H1 (cell line): ENCODE measurements at regions not wholly inside any gene's neighbourhood (a gene's known extent, or its start where the extent isn't known, plus 50 kb on each side); places are given as distances from the start of the nearest gene placed in this dataset.

Experiments
- CTCF ChIA-PET: fragments of 300-600 bp; sonication (Branson Sonifier 250); formaldehyde crosslinking; loops from one replicate; lab custom pipeline; 2021; ENCODE audit not compliant: partially characterized antibody; lab: Charles Lee
- POLR2A ChIA-PET: fragments of 300-600 bp; sonication (Branson Sonifier 250); formaldehyde crosslinking; loops from one replicate; lab custom pipeline; 2021; ENCODE audit warnings: inconsistent platforms; ENCODE audit not compliant: partially characterized antibody; lab: Charles Lee
- DNase-seq, 2 experiments: peaks; one replicate each; pipeline versions ENCODE4 v3.0.0 to v3.0.0-alpha.2; 2010 to 2022; ENCODE audit warnings: low spot score in 2 of 2, low read depth in 1 of 2, mixed read lengths in 1 of 2
- FAIRE-seq: peaks from 2 replicates; lab custom pipeline; 2011; peaks lifted over from hg19 to GRCh38; lab: Jason Lieb, UNC
- H2AFZ ChIP-seq: 2 replicates; pipeline ENCODE4 v1.8.1; 2012; ENCODE audit warnings: low read length, inconsistent platforms
- H2AK5ac ChIP-seq: 2 replicates; pipeline ENCODE4 v1.6.1; 2013; ENCODE audit warnings: low read depth, low read length
- H2BK120ac ChIP-seq: replicated peaks from 2 replicates; pipeline ENCODE3; 2013; ENCODE audit warnings: low read depth, low read length, inconsistent platforms
- H2BK12ac ChIP-seq: 2 replicates; pipeline ENCODE4 v1.6.1; 2013; ENCODE audit warnings: low read depth, low read length
- H2BK15ac ChIP-seq: 2 replicates; pipeline ENCODE4 v1.6.1; 2013; ENCODE audit warnings: low read length
- H2BK20ac ChIP-seq: 2 replicates; pipeline ENCODE4 v1.6.1; 2013; ENCODE audit warnings: low read length
- H2BK5ac ChIP-seq: 2 replicates; pipeline ENCODE4 v1.6.1; 2013; ENCODE audit warnings: low read depth, low read length
- H3K14ac ChIP-seq: 2 replicates; pipeline ENCODE4 v1.6.1; 2013; ENCODE audit warnings: inconsistent platforms; ENCODE audit not compliant: insufficient read length
- H3K18ac ChIP-seq: 2 replicates; pipeline ENCODE4 v1.6.1; 2013; ENCODE audit warnings: low read length; ENCODE audit errors: extremely low read depth
- H3K23ac ChIP-seq: 2 replicates; pipeline ENCODE4 v1.6.1; 2013; ENCODE audit warnings: inconsistent platforms; ENCODE audit not compliant: insufficient read length
- H3K23me2 ChIP-seq: 2 replicates; pipeline ENCODE4 v1.6.1; 2013; ENCODE audit warnings: low read depth, low read length
- H3K27ac ChIP-seq: 2 replicates; pipeline ENCODE4 v1.6.1; 2011; ENCODE audit warnings: low read depth, low read length, inconsistent platforms
- H3K27me3 ChIP-seq, 4 experiments: replicated peaks in 1 of 4; 1 replicate in 1 of 4; 2 replicates in 3 of 4; pipeline versions ENCODE4 v1.6.1 to v1.8.1; 2011 to 2013; ENCODE audit warnings: low read length in 3 of 4, mild to moderate bottlenecking in 3 of 4, inconsistent platforms in 2 of 4, mixed read lengths in 2 of 4, moderate library complexity in 1 of 4; ENCODE audit not compliant: control insufficient read depth in 3 of 4, insufficient read depth in 3 of 4; ENCODE audit errors: extremely low read depth in 1 of 4
- H3K36me3 ChIP-seq, 4 experiments: 2 replicates each; pipeline versions ENCODE4 v1.6.1 to v1.8.1; 2011 to 2013; ENCODE audit warnings: mild to moderate bottlenecking in 4 of 4, low read length in 3 of 4, moderate library complexity in 2 of 4, control low read depth in 1 of 4, inconsistent platforms in 1 of 4; ENCODE audit not compliant: insufficient read depth in 4 of 4, control insufficient read depth in 2 of 4
- H3K4ac ChIP-seq: replicated peaks from 2 replicates; pipeline ENCODE3; 2013; ENCODE audit warnings: low read length, low read depth, mixed read lengths, inconsistent platforms; ENCODE audit not compliant: insufficient read length
- H3K4me1 ChIP-seq, 4 experiments: replicated peaks in 1 of 4; 1 replicate in 1 of 4; 2 replicates in 3 of 4; pipeline versions ENCODE4 v1.6.1 to v1.8.1; 2011 to 2013; ENCODE audit warnings: low read length in 3 of 4, inconsistent platforms in 2 of 4, mixed read lengths in 1 of 4; ENCODE audit not compliant: insufficient read depth in 4 of 4, control insufficient read depth in 3 of 4
- H3K4me2 ChIP-seq, 2 experiments: 2 replicates each; pipeline versions ENCODE4 v1.6.1 to v1.8.1; 2011 to 2013; ENCODE audit warnings: low read depth in 2 of 2, low read length in 2 of 2, control low read depth in 1 of 2, inconsistent platforms in 1 of 2, mild to moderate bottlenecking in 1 of 2; ENCODE audit not compliant: insufficient read depth in 1 of 2
- H3K4me3 ChIP-seq, 4 experiments: fragments of 200-600, 300-600 bp in 1 of 4; sonication (generic), shearing (Covaris generic), sonication (Bioruptor Twin) in 1 of 4; 2 replicates each; pipeline versions ENCODE4 v1.5.1 to v1.8.1; 2011 to 2016; ENCODE audit warnings: low read length in 4 of 4, low read depth in 3 of 4, control low read depth in 2 of 4, inconsistent platforms in 2 of 4, mild to moderate bottlenecking in 2 of 4, mixed read lengths in 1 of 4, moderate library complexity in 1 of 4; ENCODE audit not compliant: insufficient read depth in 2 of 4; ENCODE audit errors: extremely low read depth in 1 of 4
- H3K56ac ChIP-seq: replicated peaks from 2 replicates; pipeline ENCODE3; 2013; ENCODE audit warnings: low read depth, mild to moderate bottlenecking, mixed read lengths, low read length, inconsistent platforms; ENCODE audit not compliant: insufficient read length
- H3K79me1 ChIP-seq: 2 replicates; pipeline ENCODE4 v1.6.1; 2013; ENCODE audit warnings: low read depth, low read length, control low read depth
- H3K79me2 ChIP-seq, 2 experiments: 2 replicates each; pipeline versions ENCODE4 v1.6.1 to v1.8.1; 2012 to 2013; ENCODE audit warnings: low read length in 2 of 2, mild to moderate bottlenecking in 2 of 2, inconsistent platforms in 1 of 2; ENCODE audit not compliant: insufficient read depth in 2 of 2, control insufficient read depth in 1 of 2
- H3K9ac ChIP-seq, 4 experiments: replicated peaks in 1 of 4; 1 replicate in 1 of 4; 2 replicates in 3 of 4; pipeline versions ENCODE4 v1.6.1 to v1.8.1; 2011 to 2013; ENCODE audit warnings: low read depth in 3 of 4, low read length in 3 of 4, control low read depth in 2 of 4, mild to moderate bottlenecking in 2 of 4, moderate library complexity in 2 of 4, inconsistent platforms in 1 of 4; ENCODE audit errors: extremely low read depth in 1 of 4
- H3K9me3 ChIP-seq, 2 experiments: 2 replicates each; pipeline versions ENCODE4 v1.6.1 to v1.8.1; 2012 to 2013; ENCODE audit warnings: mild to moderate bottlenecking in 2 of 2, moderate library complexity in 2 of 2, control low read depth in 1 of 2, inconsistent platforms in 1 of 2, low read depth in 1 of 2, low read length in 1 of 2, mixed read lengths in 1 of 2; ENCODE audit not compliant: insufficient read depth in 2 of 2
- H4K20me1 ChIP-seq, 2 experiments: replicated peaks in 1 of 2; 2 replicates each; pipeline versions ENCODE3 to v1.8.1; 2011 to 2013; ENCODE audit warnings: inconsistent platforms in 2 of 2, low read length in 2 of 2, mild to moderate bottlenecking in 1 of 2; ENCODE audit not compliant: insufficient read depth in 2 of 2, control insufficient read depth in 1 of 2
- H4K5ac ChIP-seq: 2 replicates; pipeline ENCODE4 v1.6.1; 2013; ENCODE audit warnings: low read length, low read depth, mixed read lengths, inconsistent platforms; ENCODE audit not compliant: insufficient read length
- H4K8ac ChIP-seq: 2 replicates; pipeline ENCODE4 v1.8.0; 2013; ENCODE audit warnings: mild to moderate bottlenecking, moderate library complexity, low read length, inconsistent platforms; ENCODE audit not compliant: insufficient read depth; ENCODE audit errors: extremely low read depth
- H4K91ac ChIP-seq: replicated peaks from 2 replicates; pipeline ENCODE3; 2013; ENCODE audit warnings: low read length, mixed read lengths, inconsistent platforms; ENCODE audit not compliant: insufficient read length
- JUND ChIP-seq: IDR thresholded peaks from 2 replicates; pipeline ENCODE4 v1.6.1; 2011; ENCODE audit warnings: mild to moderate bottlenecking, improper control_type of control experiment, low read length
- KDM1A ChIP-seq: fragments of 200-600, 300-600 bp; sonication (generic); IDR thresholded peaks from 2 replicates; pipeline ENCODE4 v1.7.1; 2016; ENCODE audit warnings: mild to moderate bottlenecking, low read length, borderline replicate concordance
- POLR2A ChIP-seq, 2 experiments: IDR thresholded peaks; 1 replicate in 1 of 2; 2 replicates in 1 of 2; pipeline ENCODE4 v1.6.1; 2011; ENCODE audit warnings: low read depth in 2 of 2, low read length in 2 of 2, mild to moderate bottlenecking in 2 of 2; ENCODE audit errors: control extremely low read depth in 1 of 2
- RAD21 ChIP-seq, 2 experiments: IDR thresholded peaks in 1 of 2; conservative IDR thresholded peaks in 1 of 2; 2 replicates each; pipeline ENCODE4 v1.6.1; 2011; ENCODE audit warnings: low read depth in 2 of 2, low read length in 2 of 2, improper control_type of control experiment in 1 of 2, inconsistent platforms in 1 of 2, mild to moderate bottlenecking in 1 of 2, moderate library complexity in 1 of 2
- RNF2 ChIP-seq: fragments of 200-900, 300-1000 bp; sonication (generic); IDR thresholded peaks from 2 replicates; pipeline ENCODE4 v1.7.1; 2016; ENCODE audit warnings: borderline replicate concordance, low read depth, mild to moderate bottlenecking, antibody characterized with exemption, low read length; ENCODE audit not compliant: poor library complexity, severe bottlenecking; ENCODE audit errors: missing control alignments
- RXRA ChIP-seq: IDR thresholded peaks from 2 replicates; pipeline ENCODE4 v1.6.1; 2011; ENCODE audit warnings: low read depth, mild to moderate bottlenecking, low read length, moderate library complexity; ENCODE audit not compliant: insufficient read depth
- SIN3A ChIP-seq, 2 experiments: IDR thresholded peaks in 1 of 2; conservative IDR thresholded peaks in 1 of 2; 2 replicates each; pipeline ENCODE4 v1.6.1; 2011 to 2012; ENCODE audit warnings: low read length in 2 of 2, improper control_type of control experiment in 1 of 2, low read depth in 1 of 2, mild to moderate bottlenecking in 1 of 2
- SP1 ChIP-seq: IDR thresholded peaks from 2 replicates; pipeline ENCODE4 v1.6.1; 2011; ENCODE audit warnings: low read depth, low read length
- SRF ChIP-seq: IDR thresholded peaks from 2 replicates; pipeline ENCODE4 v1.6.1; 2011; ENCODE audit warnings: mild to moderate bottlenecking, low read depth, low read length, moderate library complexity
- TEAD4 ChIP-seq: IDR thresholded peaks from 2 replicates; pipeline ENCODE4 v1.6.1; 2012; ENCODE audit warnings: low read depth, low read length, inconsistent platforms, mixed read lengths
- WGBS, 2 experiments: shearing (Covaris generic) in 1 of 2; methylation state at CpG; one replicate each; pipeline versions ENCODE4 v1.1.6 to v1.1.7; 2013 to 2015; ENCODE audit warnings: low lambda C conversion rate in 2 of 2, mixed read lengths in 2 of 2, inconsistent platforms in 1 of 2, low coverage in 1 of 2, missing lambda C conversion rate in 1 of 2; ENCODE audit not compliant: insufficient replicate concordance in 2 of 2, insufficient coverage in 1 of 2, insufficient read length in 1 of 2; ENCODE audit errors: extremely low coverage in 1 of 2, missing lambda C conversion rate in 1 of 2; 5-methylcytosine and 5-hydroxymethylcytosine counted together
- TF ChIP-seq, protein P1 (sequence below): IDR thresholded peaks from 2 replicates; pipeline ENCODE4 v1.6.1; 2012; ENCODE audit warnings: low read length, inconsistent platforms

GRCh38 chr13:47408546-47409319 is 511.9 kb upstream of the HTR2A start:
- H3K4me1 ChIP-seq: no peaks in the 10 kb centered on the region
- TF ChIP-seq TEAD4: no peak
- TF ChIP-seq SP1: no peak
- TF ChIP-seq JUND: no peak
- TF ChIP-seq SRF: no peak
- TF ChIP-seq RNF2: no peak
- no peak for TF ChIP-seq RXRA
- no peak for TF ChIP-seq SIN3A (conservative IDR thresholded peaks at IDR 0.05 in 1 of 2, IDR thresholded peaks at IDR 0.05 in 1 of 2; ENCODE audit: low read depth in 1 of 2, low read length in 2 of 2)
- TF ChIP-seq RAD21 (IDR thresholded peaks at IDR 0.05 in 1 of 2, conservative IDR thresholded peaks at IDR 0.05 in 1 of 2; ENCODE audit: low read depth in 2 of 2, low read length in 2 of 2): no peak
- TF ChIP-seq, protein P1, sequence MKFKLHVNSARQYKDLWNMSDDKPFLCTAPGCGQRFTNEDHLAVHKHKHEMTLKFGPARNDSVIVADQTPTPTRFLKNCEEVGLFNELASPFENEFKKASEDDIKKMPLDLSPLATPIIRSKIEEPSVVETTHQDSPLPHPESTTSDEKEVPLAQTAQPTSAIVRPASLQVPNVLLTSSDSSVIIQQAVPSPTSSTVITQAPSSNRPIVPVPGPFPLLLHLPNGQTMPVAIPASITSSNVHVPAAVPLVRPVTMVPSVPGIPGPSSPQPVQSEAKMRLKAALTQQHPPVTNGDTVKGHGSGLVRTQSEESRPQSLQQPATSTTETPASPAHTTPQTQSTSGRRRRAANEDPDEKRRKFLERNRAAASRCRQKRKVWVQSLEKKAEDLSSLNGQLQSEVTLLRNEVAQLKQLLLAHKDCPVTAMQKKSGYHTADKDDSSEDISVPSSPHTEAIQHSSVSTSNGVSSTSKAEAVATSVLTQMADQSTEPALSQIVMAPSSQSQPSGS: no peak
- TF ChIP-seq POLR2A (IDR thresholded peaks at IDR 0.05; ENCODE audit: control extremely low read depth in 1 of 2, low read depth in 2 of 2, low read length in 2 of 2): no peak
- no peak for TF ChIP-seq KDM1A

More at GRCh38 chr13:47408546-47409319, 511.9 kb upstream of the HTR2A start:
- H3K27ac ChIP-seq: no peak overlapping the region
- POLR2A ChIA-PET: no interaction called here
- DNase-seq (no peak), FAIRE-seq (no peak)
- no peak overlapping the region for H4K91ac ChIP-seq
- H3K79me1 ChIP-seq: no peaks in the 10 kb centered on the region
- H3K4me3 ChIP-seq: no peak overlapping the region
- no peak overlapping the region for H2BK12ac ChIP-seq
- no peaks in the 10 kb centered on the region for H4K20me1 ChIP-seq
- H3K36me3 ChIP-seq: no peaks in the 10 kb centered on the region
- H3K23me2 ChIP-seq: no peaks in the 10 kb centered on the region
- H3K4ac ChIP-seq: no peak overlapping the region
- H4K8ac ChIP-seq: no peak overlapping the region
- no peak overlapping the region for H3K18ac ChIP-seq
- H2AK5ac ChIP-seq: no peak overlapping the region
- no peak overlapping the region for H3K14ac ChIP-seq
- 90% methylated on average over 7 of the region's 7 CpGs; no CpG with 5 or more reads in 1 of the 2 experiments for WGBS, 2 experiments
- H2AFZ ChIP-seq: no peak overlapping the region
- no peaks in the 10 kb centered on the region for H3K27me3 ChIP-seq
- no peak overlapping the region for H2BK120ac ChIP-seq
- H2BK5ac ChIP-seq: no peak overlapping the region
- H2BK20ac ChIP-seq: no peak overlapping the region
- H4K5ac ChIP-seq: no peak overlapping the region
- H3K9ac ChIP-seq: no peak overlapping the region
- no peak overlapping the region for H3K23ac ChIP-seq
- H3K9me3 ChIP-seq: no peaks in the 10 kb centered on the region
- H3K79me2 ChIP-seq: no peaks in the 10 kb centered on the region
- H2BK15ac ChIP-seq: no peak overlapping the region
- no peak overlapping the region for H3K4me2 ChIP-seq
- CTCF ChIA-PET: interaction anchor here (0.9 kb wide), 1 partner anchor 11 kb away, joined by 3 read pairs; no protein-coding TSS in a partner anchor
- H3K56ac ChIP-seq: no peak overlapping the region
